ENCODE measurements at regions not wholly inside any gene's neighbourhood (a gene's known extent, or its start where the extent isn't known, plus 50 kb on each side); places are given as distances from the start of the nearest gene placed in this dataset.

DNA sequence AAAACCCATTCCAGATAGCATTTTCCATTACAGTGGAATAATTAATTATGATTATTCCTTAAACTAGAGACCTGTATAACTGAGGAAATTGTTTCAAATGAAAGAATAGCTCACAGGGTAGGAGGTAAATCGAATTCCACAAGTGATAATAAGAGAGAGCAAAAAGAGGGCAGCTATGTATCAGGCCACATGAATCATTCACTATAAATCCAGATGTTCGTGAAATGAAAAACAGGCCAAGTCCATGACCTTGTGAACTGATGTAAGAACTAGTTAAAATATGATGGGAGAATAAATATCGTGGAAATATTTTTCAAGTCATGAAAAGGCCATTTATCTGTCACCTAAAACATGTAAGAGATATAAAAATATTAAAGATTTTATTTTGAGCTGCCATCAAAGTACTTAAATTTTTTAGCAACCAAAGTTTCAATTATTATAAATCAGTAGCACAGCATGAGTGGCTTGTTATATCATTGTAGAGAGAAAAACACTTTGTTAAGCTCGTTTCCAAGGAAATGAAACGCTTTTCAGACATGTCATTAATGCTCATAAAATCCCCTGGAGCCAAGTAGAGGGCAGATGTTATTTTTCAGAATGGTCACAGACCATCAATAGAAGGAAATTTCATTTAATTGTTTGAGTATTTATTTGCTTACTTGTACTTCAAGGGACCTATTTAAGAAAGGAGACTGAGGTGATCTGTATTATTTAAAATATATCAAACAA, 120.6 kb upstream of the CDKN3 start:
- H3K36me3 ChIP-seq: no peaks in the 10 kb centered on the region
- H3K27ac ChIP-seq: no peak overlapping the region
- H3K27me3 ChIP-seq: no peaks in the 10 kb centered on the region
- intact Hi-C loops (cut with DNase I; ENCODE audit: low total_unique reads): no loop called here
- no peaks in the 10 kb centered on the region for H3K4me1 ChIP-seq
- no peaks in the 10 kb centered on the region for H3K9me3 ChIP-seq
- no peak overlapping the region for H3K4me3 ChIP-seq
- no peak for DNase-seq (ENCODE audit: low spot score in 2 of 2)
- TF ChIP-seq, protein P1, sequence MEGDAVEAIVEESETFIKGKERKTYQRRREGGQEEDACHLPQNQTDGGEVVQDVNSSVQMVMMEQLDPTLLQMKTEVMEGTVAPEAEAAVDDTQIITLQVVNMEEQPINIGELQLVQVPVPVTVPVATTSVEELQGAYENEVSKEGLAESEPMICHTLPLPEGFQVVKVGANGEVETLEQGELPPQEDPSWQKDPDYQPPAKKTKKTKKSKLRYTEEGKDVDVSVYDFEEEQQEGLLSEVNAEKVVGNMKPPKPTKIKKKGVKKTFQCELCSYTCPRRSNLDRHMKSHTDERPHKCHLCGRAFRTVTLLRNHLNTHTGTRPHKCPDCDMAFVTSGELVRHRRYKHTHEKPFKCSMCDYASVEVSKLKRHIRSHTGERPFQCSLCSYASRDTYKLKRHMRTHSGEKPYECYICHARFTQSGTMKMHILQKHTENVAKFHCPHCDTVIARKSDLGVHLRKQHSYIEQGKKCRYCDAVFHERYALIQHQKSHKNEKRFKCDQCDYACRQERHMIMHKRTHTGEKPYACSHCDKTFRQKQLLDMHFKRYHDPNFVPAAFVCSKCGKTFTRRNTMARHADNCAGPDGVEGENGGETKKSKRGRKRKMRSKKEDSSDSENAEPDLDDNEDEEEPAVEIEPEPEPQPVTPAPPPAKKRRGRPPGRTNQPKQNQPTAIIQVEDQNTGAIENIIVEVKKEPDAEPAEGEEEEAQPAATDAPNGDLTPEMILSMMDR (IDR thresholded peaks at IDR 0.05): no peak
- TF ChIP-seq POLR2AphosphoS5 (IDR thresholded peaks at IDR 0.05) (no peak), POLR2A (IDR thresholded peaks at IDR 0.05) (no peak)

DNA sequence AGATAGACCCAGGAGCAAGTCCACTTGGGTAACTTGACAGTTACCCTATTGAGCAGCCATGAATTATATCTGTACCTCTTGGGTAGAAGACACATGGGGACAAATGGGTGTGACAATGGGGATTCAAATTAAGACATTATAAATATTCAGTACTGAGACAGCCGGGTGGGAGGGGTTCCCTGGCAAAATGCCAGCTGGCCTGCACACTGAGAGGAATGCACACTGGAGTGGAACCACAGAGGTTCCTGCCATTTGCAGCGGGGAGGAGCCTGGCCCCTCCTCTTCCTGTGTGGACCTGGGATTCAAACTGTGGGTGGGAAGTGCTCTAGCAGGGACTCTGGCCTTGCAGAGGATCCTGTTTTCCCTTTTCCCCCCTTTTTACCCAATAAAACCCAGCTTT, 118.7 kb upstream of the CDKN3 start:
- no peak overlapping the region for H3K4me3 ChIP-seq
- intact Hi-C loops (cut with DNase I; ENCODE audit: low total_unique reads): no loop called here
- H3K4me1 ChIP-seq: no peaks in the 10 kb centered on the region
- no peaks in the 10 kb centered on the region for H3K36me3 ChIP-seq
- H3K27ac ChIP-seq: no peak overlapping the region
- TF ChIP-seq, protein P1 (IDR thresholded peaks at IDR 0.05): no peak
- no peak for TF ChIP-seq POLR2A (IDR thresholded peaks at IDR 0.05)
- TF ChIP-seq POLR2AphosphoS5 (IDR thresholded peaks at IDR 0.05): no peak
- H3K27me3 ChIP-seq: no peaks in the 10 kb centered on the region
- no peaks in the 10 kb centered on the region for H3K9me3 ChIP-seq
- DNase-seq (ENCODE audit: low spot score in 2 of 2): no peak

DNA sequence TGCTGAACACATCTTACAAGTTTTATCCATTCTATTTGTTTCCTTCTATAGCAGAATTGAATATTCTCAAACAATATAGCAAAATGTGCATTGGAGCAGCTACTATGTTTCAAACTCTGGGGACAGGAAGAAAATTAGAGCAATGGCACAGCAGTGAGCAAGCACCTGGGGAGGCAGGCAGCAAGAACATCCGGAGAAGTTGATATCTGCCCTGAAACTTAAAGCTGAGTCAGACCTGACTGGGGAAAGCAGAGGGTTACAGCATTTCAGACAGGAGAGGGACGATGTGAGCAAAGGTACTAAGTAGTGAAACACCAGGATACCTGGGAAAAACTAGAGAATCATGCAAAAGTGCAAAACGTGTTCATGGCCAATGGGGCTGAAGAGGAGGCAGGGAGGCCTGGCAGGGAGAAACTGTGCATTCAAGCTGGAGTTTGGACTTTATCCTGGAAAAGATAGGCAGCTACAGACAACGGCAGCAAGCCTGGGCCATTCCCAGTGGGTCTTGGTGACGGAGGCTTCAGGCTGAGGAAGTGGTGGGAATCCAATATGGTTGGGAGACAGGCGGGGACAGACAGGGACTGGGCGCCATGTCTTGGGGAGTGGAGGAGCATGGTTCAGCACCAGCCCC, 118.0 kb upstream of the CDKN3 start:
- no peak overlapping the region for H3K27ac ChIP-seq
- intact Hi-C loops (cut with DNase I; ENCODE audit: low total_unique reads): no loop called here
- no peak overlapping the region for H3K4me3 ChIP-seq
- DNase-seq (ENCODE audit: low spot score in 2 of 2): no peak
- H3K9me3 ChIP-seq: no peaks in the 10 kb centered on the region
- TF ChIP-seq, protein P1 (IDR thresholded peaks at IDR 0.05): no peak
- TF ChIP-seq POLR2A (IDR thresholded peaks at IDR 0.05) (no peak), POLR2AphosphoS5 (IDR thresholded peaks at IDR 0.05) (no peak)
- no peaks in the 10 kb centered on the region for H3K4me1 ChIP-seq
- no peaks in the 10 kb centered on the region for H3K27me3 ChIP-seq
- H3K36me3 ChIP-seq: no peaks in the 10 kb centered on the region

DNA sequence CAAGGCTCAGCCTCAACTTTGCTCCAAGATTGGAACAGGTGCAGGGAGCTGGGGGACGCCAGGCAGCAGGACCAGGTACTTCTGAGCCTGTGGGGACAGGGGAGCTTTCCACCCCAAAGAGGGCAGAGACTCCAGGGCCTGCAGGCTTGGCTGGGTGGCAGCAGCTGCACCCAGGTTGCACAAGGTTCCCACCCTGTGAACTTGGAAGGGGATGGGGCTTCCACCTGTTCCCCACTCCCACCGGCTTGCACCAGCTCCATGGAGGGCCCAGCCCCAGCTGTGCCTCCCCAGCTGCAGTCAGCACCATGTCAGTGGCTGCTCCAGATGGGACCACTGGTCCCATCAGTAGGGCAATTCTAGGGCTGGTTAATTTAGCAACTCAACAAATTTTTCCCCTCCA, 114.0 kb upstream of the CDKN3 start:
- no peaks in the 10 kb centered on the region for H3K4me1 ChIP-seq
- TF ChIP-seq POLR2AphosphoS5 (IDR thresholded peaks at IDR 0.05) (no peak), POLR2A (IDR thresholded peaks at IDR 0.05) (no peak)
- TF ChIP-seq, protein P1 (IDR thresholded peaks at IDR 0.05): no peak
- H3K27me3 ChIP-seq: no peaks in the 10 kb centered on the region
- no peaks in the 10 kb centered on the region for H3K36me3 ChIP-seq
- no peak overlapping the region for H3K4me3 ChIP-seq
- no peak for DNase-seq (ENCODE audit: low spot score in 2 of 2)
- intact Hi-C loops (cut with DNase I; ENCODE audit: low total_unique reads): no loop called here
- no peaks in the 10 kb centered on the region for H3K9me3 ChIP-seq
- H3K27ac ChIP-seq: no peak overlapping the region

DNA sequence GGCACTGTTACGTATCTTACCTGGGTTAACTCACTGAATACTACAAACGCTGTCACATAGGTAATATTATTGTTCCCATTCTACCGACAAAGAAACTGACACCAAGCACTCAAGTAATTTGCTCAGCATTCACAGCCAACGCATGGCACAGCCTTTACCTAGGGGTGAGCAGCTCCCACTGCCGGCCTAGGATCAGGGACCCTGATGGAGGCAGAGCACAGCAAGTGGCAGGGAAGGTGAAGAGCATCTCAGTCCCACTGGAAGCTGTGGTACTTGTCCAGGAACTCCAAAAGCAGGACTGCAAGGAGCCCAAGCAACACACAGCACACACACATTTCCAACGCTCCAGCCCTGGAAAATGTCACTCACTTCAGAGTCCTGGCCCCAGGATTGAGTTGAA, 111.8 kb upstream of the CDKN3 start:
- Histone ChIP-seq H3K27ac (no peak overlapping the region), H3K4me3 (no peak overlapping the region), H3K9me3 (no peaks in the 10 kb centered on the region), H3K4me1 (no peaks in the 10 kb centered on the region), H3K36me3 (no peaks in the 10 kb centered on the region), H3K27me3 (no peaks in the 10 kb centered on the region)
- intact Hi-C loops (cut with DNase I; ENCODE audit: low total_unique reads): no loop called here
- TF ChIP-seq POLR2AphosphoS5 (IDR thresholded peaks at IDR 0.05): no peak
- TF ChIP-seq POLR2A (IDR thresholded peaks at IDR 0.05): no peak
- TF ChIP-seq, protein P1 (IDR thresholded peaks at IDR 0.05): no peak
- DNase-seq (ENCODE audit: low spot score in 2 of 2): no peak
